Activated CD8-positive, alpha-beta memory T cell treated with anti-CD3 and anti-CD28 coated beads for 36 hours (primary cell): ENCODE measurements at regions not wholly inside any gene's neighbourhood (a gene's known extent, or its start where the extent isn't known, plus 50 kb on each side); places are given as distances from the start of the nearest gene placed in this dataset.

Experiments
- CTCF ChIA-PET: fragments of 350-600 bp; sonication (Branson Sonifier 250); formaldehyde crosslinking; loops from one replicate; lab custom pipeline; 2021; ENCODE audit warnings: antibody characterized with exemption; lab: Charles Lee
- POLR2A ChIA-PET: fragments of 350-600 bp; sonication (Branson Sonifier 250); formaldehyde crosslinking; loops from one replicate; lab custom pipeline; 2021; ENCODE audit warnings: antibody characterized with exemption; lab: Charles Lee

- POLR2A ChIA-PET, result no interaction called here
- CTCF ChIA-PET, result interaction anchor here (1.1 to 2.6 kb wide), 2 partner anchors 17 to 56 kb away, joined by 5 to 19 read pairs; no protein-coding TSS in a partner anchor
These were observed 103.6 kb downstream of the LYZL1 start for GRCh38 chr10:29392376-29393021.

DNA sequence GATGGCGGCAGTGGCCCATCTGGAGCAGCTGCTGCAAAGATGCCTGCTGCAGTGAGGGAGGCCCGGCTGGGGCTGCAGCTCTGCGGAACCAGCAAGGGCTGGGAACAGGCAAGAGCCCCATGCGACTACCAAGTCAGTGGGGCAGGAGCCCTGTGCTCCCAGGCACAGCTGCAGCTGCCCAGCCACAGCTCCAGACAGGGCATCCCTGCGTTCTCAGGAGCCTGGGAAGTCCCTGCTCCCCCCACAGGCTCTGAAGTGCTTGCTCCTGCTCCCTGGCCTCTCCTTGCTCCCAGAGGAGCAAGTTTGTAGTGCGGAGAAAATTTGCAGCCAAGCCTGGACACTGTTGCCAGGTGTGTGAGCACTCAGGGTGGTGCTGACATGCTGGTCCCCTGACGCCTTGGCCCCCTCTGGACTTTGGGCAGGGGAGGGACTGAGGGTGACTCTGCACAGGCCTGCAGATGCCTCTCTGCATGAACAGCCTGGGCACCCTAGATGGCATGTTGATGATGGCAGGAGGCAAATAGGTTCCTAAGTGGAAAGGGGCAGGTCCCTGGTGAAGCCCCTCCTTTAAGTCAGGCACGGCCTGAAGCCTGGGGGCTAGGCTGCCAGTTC lies 105.6 kb downstream of the LYZL1 start:
- CTCF ChIA-PET, result no interaction called here
- POLR2A ChIA-PET, result interaction anchor here (0.5 kb wide), 1 partner anchor 19 kb away, joined by 9 read pairs; no protein-coding TSS in a partner anchor

GRCh38 chr10:29395409-29395808 lies 106.5 kb downstream of the LYZL1 start:
- CTCF ChIA-PET, result no interaction called here
- POLR2A ChIA-PET, result no interaction called here

DNA sequence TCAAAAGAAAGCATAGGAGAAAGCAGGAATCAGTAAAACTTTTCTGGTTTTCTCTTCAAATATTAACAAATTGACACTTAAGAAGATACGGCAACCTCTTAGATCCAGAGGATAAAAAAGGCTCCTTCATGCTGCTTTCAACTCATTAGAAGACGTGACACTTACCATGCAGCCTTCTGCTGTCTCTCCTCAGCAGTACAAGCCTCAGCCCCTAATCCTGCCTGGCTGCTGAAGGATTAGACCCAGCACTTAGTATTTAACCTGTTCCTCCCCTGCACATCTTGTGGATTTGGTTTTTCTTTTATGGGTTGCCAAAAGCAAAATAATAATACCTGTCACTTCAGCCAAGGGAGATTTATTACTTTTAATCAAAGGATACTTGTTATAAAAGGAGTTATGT lies 108.4 kb downstream of the LYZL1 start:
- POLR2A ChIA-PET, result no interaction called here
- CTCF ChIA-PET, result interaction anchor here (0.5 to 0.8 kb wide), 2 partner anchors 11 to 23 kb away, joined by 3 read pairs; no protein-coding TSS in a partner anchor

DNA sequence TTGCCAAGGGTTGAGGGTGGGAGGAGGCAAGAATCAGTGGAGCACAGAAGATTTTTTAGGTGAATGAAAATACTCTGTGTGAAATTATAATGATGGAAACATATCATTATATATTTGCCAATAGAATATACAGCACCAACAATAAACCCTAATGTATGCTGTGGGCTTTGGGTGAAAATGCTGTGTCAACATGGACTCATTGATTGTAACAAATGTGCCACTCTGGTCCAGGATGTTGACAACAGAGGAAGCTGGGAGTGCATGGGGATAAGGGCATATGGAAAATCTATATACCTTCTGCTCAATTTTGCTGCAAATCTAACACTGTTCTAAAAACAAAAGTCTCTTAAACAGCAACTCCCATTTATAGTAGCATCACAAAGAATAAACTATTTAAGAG lies 114.3 kb downstream of the LYZL1 start:
- CTCF ChIA-PET, result interaction anchor here (1.0 kb wide), 1 partner anchor 44 kb away, joined by 3 read pairs; no protein-coding TSS in a partner anchor
- POLR2A ChIA-PET, result interaction anchor here (0.7 kb wide), 1 partner anchor 38 kb away, joined by 3 read pairs; no protein-coding TSS in a partner anchor

GRCh38 chr10:29407280-29407858 lies 118.5 kb downstream of the LYZL1 start:
- POLR2A ChIA-PET, result no interaction called here

More at GRCh38 chr10:29407280-29407858, 118.5 kb downstream of the LYZL1 start:
- CTCF ChIA-PET, result interaction anchor here (1.5 to 3.6 kb wide), 2 partner anchors 15 to 41 kb away, joined by 8 to 19 read pairs; no protein-coding TSS in a partner anchor
